Liver (tissue), 7 donors: ENCODE measurements at regions not wholly inside any gene's neighbourhood (a gene's known extent, or its start where the extent isn't known, plus 50 kb on each side); places are given as distances from the start of the nearest gene placed in this dataset.

Experiments
- DNase-seq: peaks from one replicate; pipeline ENCODE4 v3.0.0-alpha.2; 2017; ENCODE audit warnings: low spot score
- H3K27ac ChIP-seq, 2 donors: one replicate each; pipeline ENCODE4 v1.7.0; 2013; ENCODE audit warnings: inconsistent platforms in 2 of 2, low read length in 2 of 2, control low read depth in 1 of 2, low read depth in 1 of 2, mild to moderate bottlenecking in 1 of 2
- H3K27me3 ChIP-seq, 4 donors: one replicate each; pipeline versions ENCODE4 v1.6.1 to v1.7.0; 2013; ENCODE audit warnings: low read length in 3 of 4, inconsistent platforms in 1 of 4, mild to moderate bottlenecking in 1 of 4, moderate library complexity in 1 of 4; ENCODE audit not compliant: control insufficient read depth in 4 of 4, insufficient read depth in 4 of 4
- H3K36me3 ChIP-seq, 4 donors: one replicate each; pipeline versions ENCODE4 v1.6.1 to v1.7.0; 2013; ENCODE audit warnings: low read length in 3 of 4, mild to moderate bottlenecking in 3 of 4, low read depth in 1 of 4, moderate library complexity in 1 of 4; ENCODE audit not compliant: control insufficient read depth in 4 of 4, insufficient read depth in 3 of 4
- H3K4me1 ChIP-seq, 4 donors: one replicate each; pipeline versions ENCODE4 v1.6.1 to v1.7.0; 2013; ENCODE audit warnings: low read length in 3 of 4, mild to moderate bottlenecking in 3 of 4, moderate library complexity in 1 of 4; ENCODE audit not compliant: control insufficient read depth in 4 of 4, insufficient read depth in 4 of 4
- H3K4me3 ChIP-seq, 3 donors: one replicate each; pipeline versions ENCODE4 v1.6.1 to v1.7.0; 2013; ENCODE audit warnings: low read length in 3 of 3, control low read depth in 1 of 3, low read depth in 1 of 3, mild to moderate bottlenecking in 1 of 3
- H3K9ac ChIP-seq, 2 donors: one replicate each; pipeline ENCODE4 v1.7.0; 2013; ENCODE audit warnings: low read length in 2 of 2, mild to moderate bottlenecking in 2 of 2, moderate library complexity in 2 of 2, control low read depth in 1 of 2, low read depth in 1 of 2
- H3K9me3 ChIP-seq, 4 donors: one replicate each; pipeline versions ENCODE4 v1.6.1 to v1.7.0; 2013; ENCODE audit warnings: low read length in 3 of 4; ENCODE audit not compliant: control insufficient read depth in 4 of 4
- ATF3 ChIP-seq: IDR thresholded peaks from 2 replicates; pipeline ENCODE4 v1.6.1; 2016; ENCODE audit warnings: antibody characterized with exemption
- FOXA1 ChIP-seq: IDR thresholded peaks from 2 replicates; pipeline ENCODE4 v1.6.1; 2016; ENCODE audit warnings: antibody characterized with exemption
- FOXA2 ChIP-seq: IDR thresholded peaks from 2 replicates; pipeline ENCODE4 v1.6.1; 2016; ENCODE audit warnings: antibody characterized with exemption
- GABPA ChIP-seq, 2 donors: IDR thresholded peaks in 1 of 2; conservative IDR thresholded peaks in 1 of 2; 2 replicates each; pipeline ENCODE4 v1.6.1; 2016; ENCODE audit warnings: antibody characterized with exemption in 2 of 2, mild to moderate bottlenecking in 1 of 2, moderate library complexity in 1 of 2
- HNF4A ChIP-seq, 2 donors: conservative IDR thresholded peaks; 2 replicates each; pipeline ENCODE4 v1.6.1; 2016; ENCODE audit warnings: antibody characterized with exemption in 2 of 2, mild to moderate bottlenecking in 2 of 2
- HNF4G ChIP-seq: IDR thresholded peaks from 2 replicates; pipeline ENCODE4 v1.6.1; 2016; ENCODE audit warnings: antibody characterized with exemption
- JUND ChIP-seq, 2 donors: IDR thresholded peaks; 2 replicates each; pipeline ENCODE4 v1.6.1; 2016; ENCODE audit warnings: antibody characterized with exemption in 2 of 2
- MAX ChIP-seq: IDR thresholded peaks from 2 replicates; pipeline ENCODE4 v1.6.1; 2016; ENCODE audit warnings: antibody characterized with exemption
- NR2F2 ChIP-seq: IDR thresholded peaks from 2 replicates; pipeline ENCODE4 v1.6.1; 2016; ENCODE audit warnings: antibody characterized with exemption
- RAD21 ChIP-seq, 2 donors: IDR thresholded peaks; 2 replicates each; pipeline ENCODE4 v1.6.1; 2016; ENCODE audit warnings: antibody characterized with exemption in 2 of 2, mild to moderate bottlenecking in 2 of 2
- REST ChIP-seq: IDR thresholded peaks from 2 replicates; pipeline ENCODE4 v1.6.1; 2016; ENCODE audit warnings: antibody characterized with exemption, mild to moderate bottlenecking
- SP1 ChIP-seq: IDR thresholded peaks from 2 replicates; pipeline ENCODE4 v1.6.1; 2018; ENCODE audit warnings: antibody characterized with exemption, mild to moderate bottlenecking
- TAF1 ChIP-seq: conservative IDR thresholded peaks from 2 replicates; pipeline ENCODE4 v1.6.1; 2016; ENCODE audit warnings: antibody characterized with exemption, mild to moderate bottlenecking
- WGBS: extraction: QIAGEN DNeasy Blood & Tissue Kit; methylation state at CpG from one replicate; pipeline ENCODE4 v1.1.7; 2013; 5-methylcytosine and 5-hydroxymethylcytosine counted together
- TF ChIP-seq, protein P1 (sequence below): IDR thresholded peaks from 2 replicates; pipeline ENCODE4 v1.6.1; 2016; ENCODE audit warnings: antibody characterized with exemption
- donor health status: healthy.
- donor health status: healthy.
- donor health status: healthy.
- donor health status: healthy.

- 38% methylated on average over 1 of the region's 1 CpG for WGBS
- TF ChIP-seq HNF4G (no peak), FOXA1 (no peak), NR2F2 (no peak), SP1 (no peak), HNF4A (conservative IDR thresholded peaks at IDR 0.05) (no peak), GABPA (IDR thresholded peaks at IDR 0.05 in 1 of 2, conservative IDR thresholded peaks at IDR 0.05 in 1 of 2) (no peak), RAD21 (IDR thresholded peaks at IDR 0.05) (no peak), MAX (no peak), FOXA2 (no peak), REST (no peak), ATF3 (no peak), JUND (IDR thresholded peaks at IDR 0.05) (no peak), TAF1 (no peak)
- TF ChIP-seq, protein P1, sequence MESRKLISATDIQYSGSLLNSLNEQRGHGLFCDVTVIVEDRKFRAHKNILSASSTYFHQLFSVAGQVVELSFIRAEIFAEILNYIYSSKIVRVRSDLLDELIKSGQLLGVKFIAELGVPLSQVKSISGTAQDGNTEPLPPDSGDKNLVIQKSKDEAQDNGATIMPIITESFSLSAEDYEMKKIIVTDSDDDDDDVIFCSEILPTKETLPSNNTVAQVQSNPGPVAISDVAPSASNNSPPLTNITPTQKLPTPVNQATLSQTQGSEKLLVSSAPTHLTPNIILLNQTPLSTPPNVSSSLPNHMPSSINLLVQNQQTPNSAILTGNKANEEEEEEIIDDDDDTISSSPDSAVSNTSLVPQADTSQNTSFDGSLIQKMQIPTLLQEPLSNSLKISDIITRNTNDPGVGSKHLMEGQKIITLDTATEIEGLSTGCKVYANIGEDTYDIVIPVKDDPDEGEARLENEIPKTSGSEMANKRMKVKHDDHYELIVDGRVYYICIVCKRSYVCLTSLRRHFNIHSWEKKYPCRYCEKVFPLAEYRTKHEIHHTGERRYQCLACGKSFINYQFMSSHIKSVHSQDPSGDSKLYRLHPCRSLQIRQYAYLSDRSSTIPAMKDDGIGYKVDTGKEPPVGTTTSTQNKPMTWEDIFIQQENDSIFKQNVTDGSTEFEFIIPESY: no peak
- Histone ChIP-seq H3K4me1 (no peaks in the 10 kb centered on the region), H3K27ac (no peak overlapping the region), H3K27me3 (peaks cover 0 to 7% (median under 1%) of the 10 kb centered on the region in 4 donors), H3K9ac (no peak overlapping the region), H3K36me3 (no peaks in the 10 kb centered on the region), H3K4me3 (no peak overlapping the region), H3K9me3 (peaks cover 0 to 4% (median 0%) of the 10 kb centered on the region in 4 donors)
- no peak for DNase-seq
These were observed 185.8 kb upstream of the RAG2 start for GRCh38 chr11:36783808-36784207.

GRCh38 chr11:36779791-36780190, 181.8 kb upstream of the RAG2 start:
- WGBS: 62% methylated on average over 3 of the region's 3 CpGs

More at GRCh38 chr11:36779791-36780190, 181.8 kb upstream of the RAG2 start:
- TF ChIP-seq TAF1 (no peak), SP1 (no peak), JUND (IDR thresholded peaks at IDR 0.05) (no peak), FOXA2 (no peak), FOXA1 (no peak), HNF4A (conservative IDR thresholded peaks at IDR 0.05) (no peak)
- TF ChIP-seq, protein P1: no peak
- Histone ChIP-seq H3K36me3 (no peaks in the 10 kb centered on the region), H3K27ac (no peak overlapping the region), H3K4me3 (no peak overlapping the region), H3K27me3 (peaks cover 0 to 4% (median 0%) of the 10 kb centered on the region in 4 donors), H3K9ac (no peak overlapping the region), H3K9me3 (no peaks in the 10 kb centered on the region), H3K4me1 (no peaks in the 10 kb centered on the region)
- no peak for DNase-seq
